ENCODE measurements at regions not wholly inside any gene's neighbourhood (a gene's known extent, or its start where the extent isn't known, plus 50 kb on each side); places are given as distances from the start of the nearest gene placed in this dataset.

- DNase-seq (ENCODE audit: low read depth in 2 of 2): no peak
Observed at GRCh38 chr2:58568901-58569300, 327.8 kb upstream of the FANCL start.

GRCh38 chr2:58562276-58562675 lies 321.2 kb upstream of the FANCL start:
- DNase-seq (ENCODE audit: low read depth in 2 of 2): no peak

GRCh38 chr2:58560531-58560930 lies 319.4 kb upstream of the FANCL start:
- DNase-seq (ENCODE audit: low read depth in 2 of 2): no peak

- no peak for DNase-seq (ENCODE audit: low read depth in 2 of 2)
Observed at GRCh38 chr2:58558881-58559280, 317.8 kb upstream of the FANCL start.

GRCh38 chr2:58557176-58557575 lies 316.1 kb upstream of the FANCL start:
- DNase-seq (ENCODE audit: low read depth in 2 of 2): no peak

- no peak for DNase-seq (ENCODE audit: low read depth in 2 of 2)
Observed at GRCh38 chr2:58553937-58554336, 312.8 kb upstream of the FANCL start.

- no peak for DNase-seq (ENCODE audit: low read depth in 2 of 2)
Observed at GRCh38 chr2:58553522-58553921, 312.4 kb upstream of the FANCL start.

- no peak for DNase-seq (ENCODE audit: low read depth in 2 of 2)
Observed at GRCh38 chr2:58545300-58546280, 304.5 kb upstream of the FANCL start.

GRCh38 chr2:58543442-58543841 lies 302.3 kb upstream of the FANCL start:
- DNase-seq (ENCODE audit: low read depth in 2 of 2): no peak

- no peak for DNase-seq (ENCODE audit: low read depth in 2 of 2)
Observed at GRCh38 chr2:58541511-58541910, 300.4 kb upstream of the FANCL start.

- DNase-seq (ENCODE audit: low read depth in 2 of 2): no peak
Observed at GRCh38 chr2:58540681-58541080, 299.6 kb upstream of the FANCL start.

GRCh38 chr2:58539973-58540372 lies 298.8 kb upstream of the FANCL start:
- DNase-seq (ENCODE audit: low read depth in 2 of 2): no peak

- DNase-seq (ENCODE audit: low read depth in 2 of 2): no peak
Observed at GRCh38 chr2:58535990-58536389, 294.9 kb upstream of the FANCL start.

- DNase-seq (ENCODE audit: low read depth in 2 of 2): no peak
Observed at GRCh38 chr2:58535182-58535581, 294.1 kb upstream of the FANCL start.

GRCh38 chr2:58533376-58533775 lies 292.3 kb upstream of the FANCL start:
- no peak for DNase-seq (ENCODE audit: low read depth in 2 of 2)

- no peak for DNase-seq (ENCODE audit: low read depth in 2 of 2)
Observed at GRCh38 chr2:58532641-58533040, 291.5 kb upstream of the FANCL start.

GRCh38 chr2:58527647-58528046 lies 286.5 kb upstream of the FANCL start:
- DNase-seq (ENCODE audit: low read depth in 2 of 2): no peak

- DNase-seq (ENCODE audit: low read depth in 2 of 2): no peak
Observed at GRCh38 chr2:58521803-58522554, 280.9 kb upstream of the FANCL start.

- no peak for DNase-seq (ENCODE audit: low read depth in 2 of 2)
Observed at GRCh38 chr2:58520903-58521302, 279.8 kb upstream of the FANCL start.

GRCh38 chr2:58517881-58518280 lies 276.8 kb upstream of the FANCL start:
- DNase-seq (ENCODE audit: low read depth in 2 of 2): no peak

GRCh38 chr2:58516695-58517094 lies 275.6 kb upstream of the FANCL start:
- no peak for DNase-seq (ENCODE audit: low read depth in 2 of 2)

- no peak for DNase-seq (ENCODE audit: low read depth in 2 of 2)
Observed at GRCh38 chr2:58515827-58516573, 274.9 kb upstream of the FANCL start.

Data from stimulated activated CD8-positive, alpha-beta memory T cell treated with anti-CD3 and anti-CD28 coated beads, Interleukin-15, amount 100 ng/mL, for 4 hours (primary cell).